Transverse colon (tissue), 4 donors: ENCODE measurements at regions not wholly inside any gene's neighbourhood (a gene's known extent, or its start where the extent isn't known, plus 50 kb on each side); places are given as distances from the start of the nearest gene placed in this dataset.

Experiments
- CTCF ChIP-seq, 5 experiments: fragments of 200-600 bp in 3 of 5; fragments of 450-650 bp in 2 of 5; sonication (generic) in 3 of 5; IDR thresholded peaks; 1 replicate in 2 of 5; 2 replicates in 3 of 5; pipeline ENCODE4 v1.5.1; 2016 to 2017; ENCODE audit warnings: antibody characterized with exemption in 5 of 5, inconsistent platforms in 3 of 5, mild to moderate bottlenecking in 2 of 5, moderate library complexity in 1 of 5
- EP300 ChIP-seq: sonication (generic); formaldehyde crosslinking; IDR thresholded peaks from one replicate; pipeline ENCODE4 v1.6.1; 2017; ENCODE audit warnings: antibody characterized with exemption, low read depth
- POLR2A ChIP-seq: fragments of 450-650 bp; IDR thresholded peaks from one replicate; pipeline ENCODE4 v1.6.1; 2016; ENCODE audit warnings: antibody characterized with exemption, mild to moderate bottlenecking, moderate library complexity
- POLR2AphosphoS5 ChIP-seq, 3 donors: sonication (generic); formaldehyde crosslinking; IDR thresholded peaks; one replicate each; pipeline ENCODE4 v1.6.1; 2016; ENCODE audit warnings: antibody characterized with exemption in 3 of 3

DNA sequence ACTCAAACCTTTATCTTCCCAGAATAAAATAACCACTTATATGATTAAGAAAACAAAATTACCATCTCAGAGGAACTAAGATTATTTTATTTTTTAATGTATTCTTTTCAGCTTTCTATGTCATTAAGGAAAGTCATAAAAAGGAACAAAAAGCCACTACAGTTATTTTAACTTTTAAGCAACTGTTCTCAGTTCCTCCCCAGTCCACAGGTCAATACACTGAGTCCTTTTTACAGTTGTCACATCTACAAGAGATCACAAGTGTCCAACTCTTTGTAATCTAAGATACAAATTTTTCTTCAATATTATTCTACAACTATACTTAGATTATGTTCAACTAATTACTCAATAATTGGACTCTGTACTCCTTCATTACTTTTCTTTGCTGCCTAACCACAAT lies 782.8 kb upstream of the ACO1 start:
- no peak for TF ChIP-seq EP300
- TF ChIP-seq POLR2AphosphoS5 (IDR thresholded peaks at IDR 0.05) = no peak
- no peak for TF ChIP-seq CTCF (IDR thresholded peaks at IDR 0.05)
- TF ChIP-seq POLR2A = no peak
